ENCODE measurements at regions not wholly inside any gene's neighbourhood (a gene's known extent, or its start where the extent isn't known, plus 50 kb on each side); places are given as distances from the start of the nearest gene placed in this dataset.
"Not testable (repeated sequence)": the region's sequence is repeated elsewhere in the genome, so short reads cannot be mapped to it uniquely, and the experiment has no call there.

DNA sequence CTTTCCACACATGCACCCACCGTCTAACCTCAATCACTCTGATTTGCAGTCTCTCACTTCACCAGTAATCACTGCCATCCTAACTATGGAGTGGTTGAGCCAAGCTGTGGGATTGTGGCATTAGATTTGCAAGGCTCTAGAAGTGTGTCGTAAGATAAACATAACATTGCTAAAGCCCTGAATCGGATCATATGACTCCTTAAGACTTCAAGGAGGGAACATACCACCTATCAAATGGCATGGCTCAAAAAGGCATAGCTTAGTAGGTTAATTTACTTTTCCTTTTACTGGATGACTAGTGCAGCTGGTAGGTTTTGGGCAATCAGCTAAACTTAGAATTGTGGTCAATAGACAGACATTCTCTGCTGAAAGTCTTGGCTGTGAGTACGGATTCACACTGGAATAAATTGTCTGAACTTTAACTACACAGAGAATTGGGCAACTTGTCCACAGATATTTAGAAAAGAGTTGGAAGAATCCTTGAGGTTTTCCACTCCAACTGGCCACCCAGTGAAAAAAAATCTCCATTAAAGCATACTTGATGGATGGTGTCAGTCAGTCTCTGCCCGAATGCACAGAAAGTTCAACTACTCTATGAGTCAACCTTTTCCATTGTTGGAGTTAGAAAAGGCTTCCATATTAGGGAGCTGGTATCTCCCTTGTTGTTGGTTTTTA, 476.7 kb upstream of the CBLB start:
- no peaks in the 10 kb centered on the region for H3K9me3 ChIP-seq (ENCODE audit: low read depth, low read length)
- H3K27me3 ChIP-seq (ENCODE audit: insufficient read depth, low read length), result no peaks in the 10 kb centered on the region
- no peaks in the 10 kb centered on the region for H3K4me1 ChIP-seq (ENCODE audit: insufficient read depth, low read length)
- no peak overlapping the region for H3K4me3 ChIP-seq (ENCODE audit: low read length)

DNA sequence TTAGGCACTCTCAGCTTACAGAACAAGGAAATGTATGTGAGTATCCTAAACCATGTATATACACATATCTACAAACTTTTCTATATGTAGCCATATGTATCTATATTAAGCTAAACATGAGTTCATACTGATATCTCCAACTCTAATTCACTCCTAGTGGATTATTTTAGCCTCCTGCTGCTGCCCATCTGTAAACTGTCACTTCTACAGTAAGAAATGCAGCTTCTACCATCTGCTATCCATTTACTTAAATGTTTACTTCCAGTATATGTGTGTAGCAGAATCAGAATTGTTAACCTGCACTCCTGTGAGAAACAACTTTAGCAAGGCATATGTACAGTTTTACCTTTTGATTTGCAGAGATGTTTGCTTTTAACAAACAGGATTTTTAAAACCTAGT, 478.5 kb upstream of the CBLB start:
- Histone ChIP-seq H3K27me3 (ENCODE audit: insufficient read depth, low read length) (no peaks in the 10 kb centered on the region), H3K4me1 (ENCODE audit: insufficient read depth, low read length) (no peaks in the 10 kb centered on the region), H3K4me3 (ENCODE audit: low read length) (no peak overlapping the region), H3K9me3 (ENCODE audit: low read depth, low read length) (no peaks in the 10 kb centered on the region)

DNA sequence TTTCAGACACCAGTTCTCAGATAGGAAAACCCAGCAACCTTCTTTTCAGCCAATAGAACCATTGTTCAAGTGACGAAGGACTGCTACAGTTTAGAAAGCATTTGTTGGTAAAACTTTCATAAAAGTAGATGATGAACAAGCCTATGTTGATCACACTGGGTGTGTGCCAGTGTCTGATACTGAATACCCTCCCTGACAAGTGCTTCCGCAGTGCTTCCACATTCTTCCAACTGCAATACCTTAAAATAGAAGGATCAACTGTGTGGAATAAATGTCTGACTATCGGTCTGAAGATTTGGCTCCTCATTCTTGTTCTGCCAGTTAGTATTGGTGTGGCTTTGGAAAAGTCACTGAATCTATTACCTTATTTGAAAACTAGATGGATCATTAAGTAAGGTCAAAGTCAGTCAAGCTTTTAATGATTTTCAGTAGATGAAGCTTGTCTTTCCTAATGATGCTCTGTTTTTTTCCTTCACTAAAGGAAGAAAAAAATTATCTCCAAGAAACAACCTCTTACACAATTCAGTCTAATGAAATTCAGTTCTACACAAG, 479.4 kb upstream of the CBLB start:
- H3K4me1 ChIP-seq (ENCODE audit: insufficient read depth, low read length), result no peaks in the 10 kb centered on the region
- H3K4me3 ChIP-seq (ENCODE audit: low read length), result no peak overlapping the region
- no peaks in the 10 kb centered on the region for H3K9me3 ChIP-seq (ENCODE audit: low read depth, low read length)
- H3K27me3 ChIP-seq (ENCODE audit: insufficient read depth, low read length), result no peaks in the 10 kb centered on the region

DNA sequence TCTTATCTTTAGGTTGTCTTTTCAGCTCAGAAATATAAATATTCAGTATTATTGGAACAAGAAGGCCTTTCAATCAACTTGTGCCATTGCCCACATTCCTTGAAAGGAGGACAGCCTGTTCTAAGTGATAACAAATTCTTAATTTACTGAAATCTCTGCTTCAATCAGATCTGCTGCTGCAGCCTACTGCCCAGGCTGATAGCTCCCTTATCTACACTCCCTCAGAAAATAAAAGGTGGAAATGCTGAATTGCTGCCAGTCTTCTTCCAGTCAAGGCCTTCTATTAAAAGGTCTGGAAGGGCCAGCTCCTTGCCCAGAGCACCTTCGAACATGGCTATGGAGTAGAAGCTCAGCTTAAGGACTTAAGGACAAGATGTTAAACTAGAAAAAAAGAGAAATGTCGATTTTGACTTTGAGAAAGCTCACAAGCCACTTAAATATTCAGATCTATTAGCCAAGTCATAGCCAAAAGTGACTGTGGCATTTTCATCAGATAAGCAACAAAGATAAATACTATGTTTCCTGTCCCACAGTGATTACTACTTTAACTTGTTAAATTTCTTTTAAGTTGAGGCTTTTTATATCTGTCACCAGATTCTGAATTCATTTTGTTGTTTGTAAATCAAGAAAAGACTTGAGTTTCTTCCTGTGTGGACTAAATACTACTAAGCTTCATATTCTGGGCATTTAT, 480.5 kb upstream of the CBLB start:
- H3K27me3 ChIP-seq (ENCODE audit: insufficient read depth, low read length), result no peaks in the 10 kb centered on the region
- no peaks in the 10 kb centered on the region for H3K4me1 ChIP-seq (ENCODE audit: insufficient read depth, low read length)
- H3K4me3 ChIP-seq (ENCODE audit: low read length), result no peak overlapping the region
- H3K9me3 ChIP-seq (ENCODE audit: low read depth, low read length), result peaks cover 5% of the 10 kb centered on the region

- no peaks in the 10 kb centered on the region for H3K4me1 ChIP-seq (ENCODE audit: insufficient read depth, low read length)
- H3K9me3 ChIP-seq (ENCODE audit: low read depth, low read length), result peaks cover 5% of the 10 kb centered on the region
- H3K4me3 ChIP-seq (ENCODE audit: low read length), result no peak overlapping the region
- H3K27me3 ChIP-seq (ENCODE audit: insufficient read depth, low read length), result no peaks in the 10 kb centered on the region
These were observed 487.1 kb upstream of the CBLB start for GRCh38 chr3:106355873-106356272.

GRCh38 chr3:106359692-106360091, 490.9 kb upstream of the CBLB start:
- Histone ChIP-seq H3K4me1 (ENCODE audit: insufficient read depth, low read length) (no peaks in the 10 kb centered on the region), H3K27me3 (ENCODE audit: insufficient read depth, low read length) (no peaks in the 10 kb centered on the region), H3K9me3 (ENCODE audit: low read depth, low read length) (no peaks in the 10 kb centered on the region), H3K4me3 (ENCODE audit: low read length) (no peak overlapping the region)

GRCh38 chr3:106360901-106361300, 492.1 kb upstream of the CBLB start:
- not testable (repeated sequence) for H3K4me3 ChIP-seq (ENCODE audit: low read length); H3K27me3 ChIP-seq (ENCODE audit: insufficient read depth, low read length); H3K9me3 ChIP-seq (ENCODE audit: low read depth, low read length); H3K4me1 ChIP-seq (ENCODE audit: insufficient read depth, low read length)

DNA sequence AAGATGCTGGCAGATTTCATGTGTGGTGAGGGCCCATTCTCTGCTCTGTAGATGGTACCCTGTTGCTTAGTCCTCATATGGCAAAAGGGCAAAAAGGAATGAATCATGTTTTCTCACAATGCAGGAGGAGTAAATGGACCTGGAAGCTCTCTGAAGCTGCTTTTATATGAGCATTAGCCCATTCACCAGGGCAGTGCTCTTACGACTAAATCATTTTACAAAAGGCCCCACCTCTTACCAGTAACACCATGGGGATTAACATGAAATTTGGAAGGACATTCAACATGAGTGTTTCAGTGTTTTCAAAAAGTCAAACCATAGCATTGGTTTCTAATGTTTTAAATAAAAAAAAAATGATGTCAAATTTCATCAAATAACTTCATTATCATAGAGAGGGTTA, 495.7 kb upstream of the CBLB start:
- Histone ChIP-seq H3K9me3 (ENCODE audit: low read depth, low read length) (no peaks in the 10 kb centered on the region), H3K27me3 (ENCODE audit: insufficient read depth, low read length) (no peaks in the 10 kb centered on the region)

GRCh38 chr3:106365061-106365691, 496.4 kb upstream of the CBLB start:
- Histone ChIP-seq H3K9me3 (ENCODE audit: low read depth, low read length) (no peaks in the 10 kb centered on the region), H3K4me3 (ENCODE audit: low read length) (no peak overlapping the region), H3K27me3 (ENCODE audit: insufficient read depth, low read length) (no peaks in the 10 kb centered on the region), H3K4me1 (ENCODE audit: insufficient read depth, low read length) (no peaks in the 10 kb centered on the region)

More for the DNA sequence above, 495.7 kb upstream of the CBLB start:
- Histone ChIP-seq H3K4me1 (ENCODE audit: insufficient read depth, low read length) (no peaks in the 10 kb centered on the region), H3K4me3 (ENCODE audit: low read length) (no peak overlapping the region)

DNA sequence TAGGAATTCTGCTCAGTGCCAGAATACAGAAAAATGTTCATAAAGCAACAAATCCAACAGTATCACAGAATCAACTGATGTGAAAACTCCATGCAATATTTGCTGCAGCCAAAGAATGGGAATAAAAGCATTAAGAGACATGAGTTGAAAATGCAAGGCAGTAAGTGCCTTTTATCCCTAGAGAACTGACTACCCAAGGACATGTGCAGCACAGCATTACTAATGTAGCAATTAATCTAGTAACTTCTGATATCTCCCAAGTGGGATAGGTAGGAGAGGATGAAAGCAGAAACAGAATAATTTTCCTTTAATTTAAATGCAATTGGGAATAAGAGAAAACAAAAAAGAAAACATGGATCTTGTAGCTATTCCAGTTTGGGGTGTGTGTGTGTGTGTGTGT, 497.5 kb upstream of the CBLB start:
- H3K4me3 ChIP-seq (ENCODE audit: low read length), result no peak overlapping the region
- no peaks in the 10 kb centered on the region for H3K27me3 ChIP-seq (ENCODE audit: insufficient read depth, low read length)
- H3K4me1 ChIP-seq (ENCODE audit: insufficient read depth, low read length), result no peaks in the 10 kb centered on the region
- H3K9me3 ChIP-seq (ENCODE audit: low read depth, low read length), result no peaks in the 10 kb centered on the region

DNA sequence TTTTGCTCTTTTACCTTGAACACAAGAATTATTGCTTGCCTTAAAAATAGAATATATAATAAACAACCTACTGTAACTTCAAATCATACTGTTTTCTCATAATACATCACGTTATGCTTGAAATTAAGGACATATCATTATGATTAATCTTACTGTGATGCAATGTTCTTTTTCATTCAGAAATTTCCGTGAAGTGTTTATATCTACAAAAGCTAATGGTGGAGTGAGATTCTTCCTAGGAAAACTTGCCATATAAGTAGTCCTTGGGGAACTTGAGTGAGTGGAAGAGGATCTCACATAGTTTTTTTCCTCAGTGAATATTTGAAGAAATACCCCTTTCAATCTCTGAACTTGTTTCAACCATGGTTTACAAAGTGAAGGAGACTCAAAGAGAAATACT, 498.7 kb upstream of the CBLB start:
- Histone ChIP-seq H3K4me3 (ENCODE audit: low read length) (no peak overlapping the region), H3K9me3 (ENCODE audit: low read depth, low read length) (no peaks in the 10 kb centered on the region), H3K4me1 (ENCODE audit: insufficient read depth, low read length) (no peaks in the 10 kb centered on the region), H3K27me3 (ENCODE audit: insufficient read depth, low read length) (no peaks in the 10 kb centered on the region)

DNA sequence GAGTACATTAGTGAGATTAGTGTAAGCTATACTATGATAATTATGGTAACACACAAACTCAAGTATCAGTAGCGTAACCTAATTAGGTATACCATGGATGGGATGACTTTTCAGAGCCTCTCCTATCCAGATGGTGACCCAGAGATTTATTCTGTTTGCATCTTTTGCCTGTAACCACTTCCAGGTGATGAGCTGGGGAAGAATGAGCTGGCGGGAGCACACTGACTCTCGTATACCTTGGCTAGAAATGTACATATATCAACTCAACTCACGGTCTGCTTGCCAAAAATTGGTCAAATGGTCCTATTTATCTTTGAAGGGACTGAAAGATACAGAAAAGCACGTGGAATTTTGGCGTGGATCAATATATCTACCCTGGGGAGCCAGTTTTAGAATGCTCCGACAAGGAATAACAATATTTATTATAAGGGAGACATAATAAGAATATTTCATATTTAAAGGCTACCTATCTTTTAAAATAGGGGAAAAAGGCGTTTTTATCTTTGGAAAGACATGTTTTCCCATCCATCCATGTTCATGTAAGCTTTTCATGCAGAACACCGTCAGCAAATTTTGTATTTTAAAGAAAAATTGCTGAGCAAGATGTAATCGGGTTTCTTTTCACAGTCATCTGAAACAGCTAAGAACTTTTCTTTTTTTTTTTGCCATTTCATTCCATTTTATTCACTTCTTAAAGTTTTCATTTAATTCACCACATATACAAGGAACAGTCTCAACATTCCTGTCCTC, 502.6 kb upstream of the CBLB start:
- Histone ChIP-seq H3K4me1 (ENCODE audit: insufficient read depth, low read length) (no peaks in the 10 kb centered on the region), H3K27me3 (ENCODE audit: insufficient read depth, low read length) (no peaks in the 10 kb centered on the region), H3K4me3 (ENCODE audit: low read length) (no peak overlapping the region), H3K9me3 (ENCODE audit: low read depth, low read length) (no peaks in the 10 kb centered on the region)

GRCh38 chr3:106371971-106372805, 503.4 kb upstream of the CBLB start:
- Histone ChIP-seq H3K4me1 (ENCODE audit: insufficient read depth, low read length) (no peaks in the 10 kb centered on the region), H3K27me3 (ENCODE audit: insufficient read depth, low read length) (no peaks in the 10 kb centered on the region), H3K9me3 (ENCODE audit: low read depth, low read length) (no peaks in the 10 kb centered on the region), H3K4me3 (ENCODE audit: low read length) (no peak overlapping the region)

DNA sequence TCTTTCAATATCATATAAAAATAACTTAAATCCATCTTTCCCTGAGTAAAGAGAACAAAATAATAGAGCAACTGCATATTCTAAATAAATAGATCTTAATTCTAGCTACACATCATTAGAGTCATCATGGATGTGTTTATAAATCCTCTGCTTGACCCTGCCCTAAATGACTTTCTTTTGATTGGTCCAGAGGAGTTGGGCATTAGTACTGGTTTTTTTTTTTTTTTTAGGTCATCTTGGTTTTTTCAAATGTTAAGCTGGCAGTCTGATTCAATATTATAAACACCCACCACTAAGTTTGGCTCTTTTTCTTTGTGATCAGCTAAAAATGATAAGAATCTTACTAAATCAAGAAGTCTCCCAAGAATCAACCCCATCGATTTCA, 504.0 kb upstream of the CBLB start:
- Histone ChIP-seq H3K9me3 (ENCODE audit: low read depth, low read length) (no peaks in the 10 kb centered on the region), H3K27me3 (ENCODE audit: insufficient read depth, low read length) (no peaks in the 10 kb centered on the region), H3K4me1 (ENCODE audit: insufficient read depth, low read length) (no peaks in the 10 kb centered on the region), H3K4me3 (ENCODE audit: low read length) (no peak overlapping the region)

Data from mononuclear cell (primary cell).